ENCODE measurements at regions not wholly inside any gene's neighbourhood (a gene's known extent, or its start where the extent isn't known, plus 50 kb on each side); places are given as distances from the start of the nearest gene placed in this dataset.

DNA sequence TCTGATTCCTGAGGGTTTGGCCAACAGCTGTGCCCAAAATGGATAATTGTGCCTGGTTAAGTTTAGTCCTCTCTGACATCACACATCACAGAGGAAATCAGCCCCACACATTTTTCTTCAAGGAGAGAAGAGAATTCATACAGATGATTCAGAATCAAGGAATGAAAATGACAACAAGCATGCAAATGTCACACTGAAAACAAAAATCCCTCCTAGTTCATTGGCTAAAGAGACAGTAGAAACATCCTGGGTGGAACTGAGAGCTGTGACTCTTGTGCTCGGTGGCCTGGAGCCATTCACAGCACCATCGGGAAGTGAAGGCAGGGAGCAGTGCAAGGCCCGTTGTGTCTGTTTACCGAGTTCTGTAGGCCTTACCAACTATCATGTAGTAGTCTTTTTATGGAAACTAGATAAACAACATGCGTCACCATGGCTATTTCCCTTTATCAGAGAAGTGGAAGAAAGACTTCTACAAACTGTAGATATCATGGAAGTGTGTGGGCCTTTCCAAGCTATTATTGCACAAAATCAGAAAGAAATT is 81.7 kb upstream of the TENT5A start:
- WGBS (ENCODE audit: insufficient coverage), result 100% methylated on average over 3 of the region's 5 CpGs
- Histone ChIP-seq H3K4me1 (ENCODE audit: control extremely low read depth in 1 of 4, control insufficient read depth in 4 of 4, insufficient read depth in 4 of 4, low read length in 3 of 4) (no peaks in the 10 kb centered on the region), H3K36me3 (ENCODE audit: control insufficient read depth in 4 of 4, insufficient read depth in 4 of 4, low read length in 3 of 4) (no peaks in the 10 kb centered on the region), H3K4me3 (ENCODE audit: control insufficient read depth in 1 of 7, extremely low read depth in 1 of 7, insufficient read depth in 4 of 7, low read depth in 2 of 7, low read length in 6 of 7) (no peak overlapping the region), H3K9me3 (ENCODE audit: control extremely low read depth in 1 of 5, control insufficient read depth in 4 of 5, insufficient read depth in 2 of 5, low read depth in 1 of 5, low read length in 4 of 5) (no peaks in the 10 kb centered on the region), H3K27ac (ENCODE audit: insufficient read depth in 1 of 2, low read depth in 1 of 2, low read length in 2 of 2, poor library complexity in 1 of 2, severe bottlenecking in 2 of 2) (no peak overlapping the region), H3K27me3 (replicated peaks in 2 of 5; ENCODE audit: control insufficient read depth in 4 of 5, insufficient read depth in 5 of 5, low read length in 4 of 5) (no peaks in the 10 kb centered on the region)
- DNase-seq, result no peak
- ChIA-PET POLR2A (no interaction called here), CTCF (interaction anchor here (1.6 to 1.7 kb wide), 2 partner anchors 9 to 100 kb away, joined by 3 to 4 read pairs; no protein-coding TSS in a partner anchor)

DNA sequence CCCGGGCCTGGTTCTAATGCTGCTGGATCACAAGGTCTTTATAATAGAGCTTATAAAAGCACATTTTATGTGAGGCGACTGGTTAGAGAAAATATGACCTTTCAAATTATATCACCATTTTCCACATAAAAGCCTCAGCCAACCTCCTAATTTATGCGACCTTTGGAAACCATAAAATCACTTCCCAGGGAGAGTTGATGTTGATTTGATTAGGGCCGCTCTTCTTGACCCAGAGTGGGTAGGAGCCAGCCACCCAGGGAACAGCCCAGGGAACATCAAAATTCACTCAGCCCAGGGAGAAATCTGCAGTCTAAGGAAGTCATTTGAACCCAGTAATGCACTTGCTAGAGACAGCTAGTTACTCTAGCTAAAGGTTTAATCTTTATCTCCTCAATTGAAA is 79.8 kb upstream of the TENT5A start:
- WGBS (ENCODE audit: insufficient coverage), result 100% methylated on average over 2 of the region's 4 CpGs
- ChIA-PET CTCF (no interaction called here), POLR2A (no interaction called here)
- Histone ChIP-seq H3K4me1 (ENCODE audit: control extremely low read depth in 1 of 4, control insufficient read depth in 4 of 4, insufficient read depth in 4 of 4, low read length in 3 of 4) (no peaks in the 10 kb centered on the region), H3K36me3 (ENCODE audit: control insufficient read depth in 4 of 4, insufficient read depth in 4 of 4, low read length in 3 of 4) (no peaks in the 10 kb centered on the region), H3K27me3 (replicated peaks in 2 of 5; ENCODE audit: control insufficient read depth in 4 of 5, insufficient read depth in 5 of 5, low read length in 4 of 5) (no peaks in the 10 kb centered on the region), H3K27ac (ENCODE audit: insufficient read depth in 1 of 2, low read depth in 1 of 2, low read length in 2 of 2, poor library complexity in 1 of 2, severe bottlenecking in 2 of 2) (no peak overlapping the region), H3K9me3 (ENCODE audit: control extremely low read depth in 1 of 5, control insufficient read depth in 4 of 5, insufficient read depth in 2 of 5, low read depth in 1 of 5, low read length in 4 of 5) (peaks cover 0 to 4% (median 2%) of the 10 kb centered on the region in 5 experiments), H3K4me3 (ENCODE audit: control insufficient read depth in 1 of 7, extremely low read depth in 1 of 7, insufficient read depth in 4 of 7, low read depth in 2 of 7, low read length in 6 of 7) (no peak overlapping the region)
- no peak for DNase-seq

DNA sequence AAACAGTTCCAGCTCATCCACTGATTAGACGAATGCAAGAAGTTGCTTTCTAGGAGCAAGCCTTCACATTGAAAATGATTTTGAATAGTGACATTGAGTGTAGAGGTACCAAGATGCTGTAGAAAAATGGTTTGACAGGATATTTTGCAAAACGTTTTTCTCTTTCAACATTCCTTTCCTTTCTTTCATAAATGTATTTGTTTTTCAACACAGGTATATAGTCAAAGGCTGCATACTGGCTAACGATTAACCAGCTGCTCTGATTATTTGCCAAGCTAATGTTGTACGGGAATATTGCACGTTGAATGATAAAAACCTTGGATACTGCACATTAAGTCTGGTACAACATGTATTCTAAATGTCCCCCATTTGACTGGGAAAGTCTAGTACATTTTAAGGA is 78.8 kb upstream of the TENT5A start:
- no peak for DNase-seq
- ChIA-PET CTCF (interaction anchor here (1.1 to 1.3 kb wide), 2 partner anchors 13 to 15 kb away, joined by 3 to 5 read pairs; no protein-coding TSS in a partner anchor), POLR2A (no interaction called here)
- Histone ChIP-seq H3K9me3 (ENCODE audit: control extremely low read depth in 1 of 5, control insufficient read depth in 4 of 5, insufficient read depth in 2 of 5, low read depth in 1 of 5, low read length in 4 of 5) (peaks cover 0 to 4% (median 2%) of the 10 kb centered on the region in 5 experiments), H3K27ac (ENCODE audit: insufficient read depth in 1 of 2, low read depth in 1 of 2, low read length in 2 of 2, poor library complexity in 1 of 2, severe bottlenecking in 2 of 2) (no peak overlapping the region), H3K4me3 (ENCODE audit: control insufficient read depth in 1 of 7, extremely low read depth in 1 of 7, insufficient read depth in 4 of 7, low read depth in 2 of 7, low read length in 6 of 7) (no peak overlapping the region), H3K27me3 (replicated peaks in 2 of 5; ENCODE audit: control insufficient read depth in 4 of 5, insufficient read depth in 5 of 5, low read length in 4 of 5) (no peaks in the 10 kb centered on the region), H3K36me3 (ENCODE audit: control insufficient read depth in 4 of 4, insufficient read depth in 4 of 4, low read length in 3 of 4) (no peaks in the 10 kb centered on the region), H3K4me1 (ENCODE audit: control extremely low read depth in 1 of 4, control insufficient read depth in 4 of 4, insufficient read depth in 4 of 4, low read length in 3 of 4) (no peaks in the 10 kb centered on the region)
- WGBS (ENCODE audit: insufficient coverage), result 100% methylated on average over 4 of the region's 5 CpGs

DNA sequence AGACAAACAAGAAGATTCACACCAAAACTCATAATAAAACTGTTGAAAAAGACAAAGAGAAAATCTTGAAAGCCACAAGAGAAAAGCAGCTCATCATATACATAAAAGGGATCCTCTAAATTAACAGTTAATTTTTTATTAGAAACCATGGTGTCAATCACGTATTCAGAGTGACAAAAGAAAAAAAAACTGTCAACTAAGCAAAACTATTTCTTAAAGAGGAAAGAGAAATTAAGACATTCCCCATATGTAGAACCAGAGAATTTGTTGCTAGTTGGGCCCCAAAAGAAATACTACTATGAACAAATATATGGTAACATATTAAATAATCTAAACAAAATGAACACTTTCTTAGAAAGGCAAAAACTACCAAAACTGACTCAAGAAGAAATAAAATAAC is 74.3 kb upstream of the TENT5A start:
- Histone ChIP-seq H3K4me1 (ENCODE audit: control extremely low read depth in 1 of 4, control insufficient read depth in 4 of 4, insufficient read depth in 4 of 4, low read length in 3 of 4) (no peaks in the 10 kb centered on the region), H3K27ac (ENCODE audit: insufficient read depth in 1 of 2, low read depth in 1 of 2, low read length in 2 of 2, poor library complexity in 1 of 2, severe bottlenecking in 2 of 2) (no peak overlapping the region), H3K9me3 (ENCODE audit: control extremely low read depth in 1 of 5, control insufficient read depth in 4 of 5, insufficient read depth in 2 of 5, low read depth in 1 of 5, low read length in 4 of 5) (peaks cover 0 to 6% (median 2%) of the 10 kb centered on the region in 5 experiments), H3K36me3 (ENCODE audit: control insufficient read depth in 4 of 4, insufficient read depth in 4 of 4, low read length in 3 of 4) (no peaks in the 10 kb centered on the region), H3K4me3 (ENCODE audit: control insufficient read depth in 1 of 7, extremely low read depth in 1 of 7, insufficient read depth in 4 of 7, low read depth in 2 of 7, low read length in 6 of 7) (no peak overlapping the region), H3K27me3 (replicated peaks in 2 of 5; ENCODE audit: control insufficient read depth in 4 of 5, insufficient read depth in 5 of 5, low read length in 4 of 5) (no peaks in the 10 kb centered on the region)
- whole genome bisulfite sequencing (ENCODE audit: insufficient coverage), result no CpG with 5 or more reads among the region's 1 CpG
- ChIA-PET CTCF (no interaction called here), POLR2A (interaction anchor here (1.4 kb wide), 1 partner anchor 74 kb away, joined by 4 read pairs; the partner anchor contains the start of gene TENT5A)
- no peak for DNase-seq

DNA sequence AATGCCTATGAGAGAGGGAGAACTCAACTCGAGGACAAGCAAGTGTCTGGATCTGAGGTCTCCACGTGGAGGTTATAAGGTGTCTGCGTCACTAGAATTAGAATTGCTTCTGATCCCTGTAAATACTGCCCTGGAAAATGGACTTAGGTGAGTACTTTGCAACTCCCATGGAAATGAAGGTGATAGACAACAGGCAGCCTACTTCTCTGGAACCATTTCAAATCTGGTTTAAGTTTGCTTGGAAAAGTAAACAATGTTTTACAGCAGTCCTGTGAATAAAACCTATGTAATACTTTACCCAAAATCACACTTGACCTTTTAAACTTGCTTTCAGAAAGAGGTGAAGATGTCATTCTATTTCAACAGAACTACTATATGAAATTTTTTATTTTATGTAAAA is 70.1 kb upstream of the TENT5A start:
- Histone ChIP-seq H3K9me3 (ENCODE audit: control extremely low read depth in 1 of 5, control insufficient read depth in 4 of 5, insufficient read depth in 2 of 5, low read depth in 1 of 5, low read length in 4 of 5) (peaks cover 0 to 3% (median 2%) of the 10 kb centered on the region in 5 experiments), H3K36me3 (ENCODE audit: control insufficient read depth in 4 of 4, insufficient read depth in 4 of 4, low read length in 3 of 4) (no peaks in the 10 kb centered on the region), H3K27ac (ENCODE audit: insufficient read depth in 1 of 2, low read depth in 1 of 2, low read length in 2 of 2, poor library complexity in 1 of 2, severe bottlenecking in 2 of 2) (no peak overlapping the region), H3K27me3 (replicated peaks in 2 of 5; ENCODE audit: control insufficient read depth in 4 of 5, insufficient read depth in 5 of 5, low read length in 4 of 5) (no peaks in the 10 kb centered on the region), H3K4me1 (ENCODE audit: control extremely low read depth in 1 of 4, control insufficient read depth in 4 of 4, insufficient read depth in 4 of 4, low read length in 3 of 4) (peaks cover 6 to 23% (median 14%) of the 10 kb centered on the region in 4 experiments), H3K4me3 (ENCODE audit: control insufficient read depth in 1 of 7, extremely low read depth in 1 of 7, insufficient read depth in 4 of 7, low read depth in 2 of 7, low read length in 6 of 7) (no peak overlapping the region)
- WGBS (ENCODE audit: insufficient coverage), result 94% methylated on average over 3 of the region's 3 CpGs
- CTCF ChIA-PET, result no interaction called here
- POLR2A ChIA-PET, result no interaction called here
- DNase-seq, result no peak

DNA sequence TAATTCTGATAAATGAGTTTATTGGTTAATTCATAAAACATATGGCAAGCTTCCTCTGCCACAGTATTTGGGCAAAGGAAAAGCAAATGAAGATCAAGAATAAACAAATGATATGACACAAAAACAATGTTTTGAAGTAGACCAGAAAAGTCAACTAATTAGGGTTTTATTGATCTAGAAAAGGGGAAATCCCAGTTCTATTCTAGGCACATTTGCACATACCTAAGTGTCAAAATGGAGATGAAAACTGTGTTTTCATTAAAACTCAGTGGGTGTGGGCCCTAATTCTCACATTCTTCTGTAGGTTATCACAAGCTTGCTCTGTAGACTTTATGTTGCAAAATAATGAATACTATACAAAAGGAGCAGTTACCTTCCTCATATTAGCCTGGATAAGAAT is 69.0 kb upstream of the TENT5A start:
- Histone ChIP-seq H3K9me3 (ENCODE audit: control extremely low read depth in 1 of 5, control insufficient read depth in 4 of 5, insufficient read depth in 2 of 5, low read depth in 1 of 5, low read length in 4 of 5) (peaks cover 0 to 3% (median 1%) of the 10 kb centered on the region in 5 experiments), H3K4me1 (ENCODE audit: control extremely low read depth in 1 of 4, control insufficient read depth in 4 of 4, insufficient read depth in 4 of 4, low read length in 3 of 4) (peaks cover 6 to 23% (median 16%) of the 10 kb centered on the region in 4 experiments), H3K27ac (ENCODE audit: insufficient read depth in 1 of 2, low read depth in 1 of 2, low read length in 2 of 2, poor library complexity in 1 of 2, severe bottlenecking in 2 of 2) (no peak overlapping the region), H3K36me3 (ENCODE audit: control insufficient read depth in 4 of 4, insufficient read depth in 4 of 4, low read length in 3 of 4) (no peaks in the 10 kb centered on the region), H3K4me3 (ENCODE audit: control insufficient read depth in 1 of 7, extremely low read depth in 1 of 7, insufficient read depth in 4 of 7, low read depth in 2 of 7, low read length in 6 of 7) (no peak overlapping the region), H3K27me3 (replicated peaks in 2 of 5; ENCODE audit: control insufficient read depth in 4 of 5, insufficient read depth in 5 of 5, low read length in 4 of 5) (no peaks in the 10 kb centered on the region)
- ChIA-PET POLR2A (no interaction called here), CTCF (no interaction called here)
- DNase-seq, result no peak

DNA sequence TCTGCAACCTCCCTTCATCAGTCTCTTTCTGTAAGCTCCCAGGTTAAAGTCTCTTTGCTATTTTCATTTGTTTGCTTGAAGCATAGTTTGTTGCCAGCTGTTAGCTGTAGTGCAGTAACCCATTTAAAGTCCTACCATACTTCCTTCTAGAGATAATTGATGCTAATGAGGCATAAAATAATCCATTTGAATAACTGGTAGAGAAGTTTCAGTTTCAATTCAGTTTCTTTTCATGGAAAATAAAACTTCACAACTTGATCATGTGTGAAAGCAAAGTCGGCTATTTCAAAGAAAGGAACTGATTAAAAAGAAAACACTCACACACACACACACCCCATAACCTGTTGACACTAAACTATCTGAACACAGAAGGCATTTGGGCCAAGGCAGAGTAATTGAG is 68.5 kb upstream of the TENT5A start:
- WGBS (ENCODE audit: insufficient coverage), result 67% methylated on average over 1 of the region's 1 CpG
- Histone ChIP-seq H3K36me3 (ENCODE audit: control insufficient read depth in 4 of 4, insufficient read depth in 4 of 4, low read length in 3 of 4) (no peaks in the 10 kb centered on the region), H3K9me3 (ENCODE audit: control extremely low read depth in 1 of 5, control insufficient read depth in 4 of 5, insufficient read depth in 2 of 5, low read depth in 1 of 5, low read length in 4 of 5) (peaks cover 0 to 2% (median under 1%) of the 10 kb centered on the region in 5 experiments), H3K27ac (ENCODE audit: insufficient read depth in 1 of 2, low read depth in 1 of 2, low read length in 2 of 2, poor library complexity in 1 of 2, severe bottlenecking in 2 of 2) (no peak overlapping the region), H3K4me1 (ENCODE audit: control extremely low read depth in 1 of 4, control insufficient read depth in 4 of 4, insufficient read depth in 4 of 4, low read length in 3 of 4) (peaks cover 6 to 26% (median 16%) of the 10 kb centered on the region in 4 experiments), H3K27me3 (replicated peaks in 2 of 5; ENCODE audit: control insufficient read depth in 4 of 5, insufficient read depth in 5 of 5, low read length in 4 of 5) (no peaks in the 10 kb centered on the region), H3K4me3 (ENCODE audit: control insufficient read depth in 1 of 7, extremely low read depth in 1 of 7, insufficient read depth in 4 of 7, low read depth in 2 of 7, low read length in 6 of 7) (no peak overlapping the region)
- no peak for DNase-seq
- POLR2A ChIA-PET, result no interaction called here
- CTCF ChIA-PET, result no interaction called here

Measured in common myeloid progenitor, CD34-positive (primary cell).